Ovary (tissue), 7 donors: ENCODE measurements at regions not wholly inside any gene's neighbourhood (a gene's known extent, or its start where the extent isn't known, plus 50 kb on each side); places are given as distances from the start of the nearest gene placed in this dataset.

Experiments
- DNase-seq, 5 donors: peaks; one replicate each; pipeline ENCODE4 v3.0.0-alpha.2; 2019 to 2020
- H3K27ac ChIP-seq, 2 donors: fragments of 200-600 bp; one replicate each; pipeline versions ENCODE4 v1.5.1 to v1.8.0; 2019 to 2022
- H3K27me3 ChIP-seq: fragments of 200-600 bp; one replicate; pipeline ENCODE4 v1.8.0; 2022
- H3K36me3 ChIP-seq: fragments of 200-600 bp; sonication (generic); one replicate; pipeline ENCODE4 v1.5.1; 2019
- H3K4me1 ChIP-seq: one replicate; pipeline ENCODE4 v1.8.1; 2013; ENCODE audit warnings: mild to moderate bottlenecking, moderate library complexity; ENCODE audit not compliant: insufficient read depth
- H3K4me3 ChIP-seq: fragments of 200-600 bp; sonication (generic); one replicate; pipeline ENCODE4 v1.5.1; 2017
- H3K9me3 ChIP-seq, 2 donors: fragments of 200-600 bp in 1 of 2; sonication (generic) in 1 of 2; one replicate each; pipeline versions ENCODE4 v1.5.1 to v1.8.1; 2013 to 2019; ENCODE audit warnings: mild to moderate bottlenecking in 1 of 2, moderate library complexity in 1 of 2
- CTCF ChIP-seq, 3 donors: fragments of 450-650 bp in 2 of 3; fragments of 200-600 bp in 1 of 3; IDR thresholded peaks; one replicate each; pipeline versions ENCODE4 v1.5.1 to v1.8.0; 2016 to 2022; ENCODE audit warnings: antibody characterized with exemption in 3 of 3, mild to moderate bottlenecking in 1 of 3
- EP300 ChIP-seq: sonication (generic); formaldehyde crosslinking; IDR thresholded peaks from one replicate; pipeline ENCODE4 v1.6.1; 2017; ENCODE audit warnings: antibody characterized with exemption
- POLR2A ChIP-seq: fragments of 450-650 bp; IDR thresholded peaks from one replicate; pipeline ENCODE4 v1.6.1; 2017; ENCODE audit warnings: antibody characterized with exemption, mild to moderate bottlenecking, moderate library complexity
- WGBS, 3 donors: extraction: QIAGEN DNeasy Blood & Tissue Kit in 1 of 3; methylation state at CpG; one replicate each; pipeline versions ENCODE4 v1.1.5 to v1.1.7; 2013 to 2017; 5-methylcytosine and 5-hydroxymethylcytosine counted together
- intact Hi-C, 4 donors: fragments of 100-400 bp; cut with DNase I; formaldehyde crosslinking; loops; one replicate each; pipeline versions ENCODE4 v1.11.0 to v1.15.1; 2022 to 2023
- donor health status: DM: no; HTN: no; CAD: no; lungs with moderate emphysema.
- donor health status: DM: no; HTN: no; CAD: no.
- donor health status: Bipolar disorder and iron deficiency.
- donor health status: DM: no; HTN: no; CAD: no.
- donor health status: DM: yes; HTN: yes; CAD: no.

- 61 to 67% (median 64%) methylated on average over 12 of the region's 12 CpGs for WGBS, 3 donors
Measured at GRCh38 chr5:125376059-125376641, 629.7 kb upstream of the ZNF608 start.

GRCh38 chr5:125377141-125377540 is 630.7 kb upstream of the ZNF608 start:
- intact Hi-C loops = no loop called here
- Histone ChIP-seq H3K27me3 (no peaks in the 10 kb centered on the region), H3K36me3 (no peaks in the 10 kb centered on the region), H3K9me3 (no peaks in the 10 kb centered on the region), H3K4me3 (no peak overlapping the region), H3K4me1 (no peaks in the 10 kb centered on the region), H3K27ac (no peak overlapping the region)
- 93 to 97% (median 97%) methylated on average over 1 of the region's 1 CpG for WGBS, 3 donors
- DNase-seq = no peak
- no peak for TF ChIP-seq EP300
- no peak for TF ChIP-seq CTCF (IDR thresholded peaks at IDR 0.05)
- no peak for TF ChIP-seq POLR2A

More at GRCh38 chr5:125376059-125376641, 629.7 kb upstream of the ZNF608 start:
- Histone ChIP-seq H3K9me3 (no peaks in the 10 kb centered on the region), H3K27ac (no peak overlapping the region), H3K36me3 (no peaks in the 10 kb centered on the region), H3K4me1 (no peaks in the 10 kb centered on the region), H3K4me3 (no peak overlapping the region), H3K27me3 (no peaks in the 10 kb centered on the region)
- intact Hi-C loops = no loop called here
- DNase-seq = no peak
- TF ChIP-seq POLR2A (no peak), EP300 (no peak), CTCF (IDR thresholded peaks at IDR 0.05) (no peak)

DNA sequence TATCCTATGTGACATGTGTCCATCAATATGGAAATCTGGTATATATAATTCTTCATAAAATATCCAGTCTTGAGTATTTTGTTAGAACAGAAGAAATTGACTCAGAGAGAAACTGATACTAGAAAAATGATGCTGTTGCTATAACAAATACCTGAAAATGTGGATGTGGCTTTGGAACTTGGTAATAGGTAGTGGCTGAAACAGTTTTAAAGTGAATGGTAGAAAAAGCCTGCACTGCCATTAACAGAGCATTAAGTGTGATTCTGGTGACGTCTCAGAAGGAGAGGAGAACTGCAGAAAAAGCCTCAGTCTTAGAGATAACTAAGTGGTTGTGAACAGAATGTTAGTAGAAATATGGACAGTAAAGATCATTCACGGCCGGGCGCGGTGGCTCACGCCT is 634.9 kb upstream of the ZNF608 start:
- no peak for DNase-seq
- TF ChIP-seq EP300 (no peak), CTCF (IDR thresholded peaks at IDR 0.05) (no peak), POLR2A (no peak)
- no peak overlapping the region for H3K4me3 ChIP-seq
- no peaks in the 10 kb centered on the region for H3K9me3 ChIP-seq
- H3K36me3 ChIP-seq = no peaks in the 10 kb centered on the region
- no peak overlapping the region for H3K27ac ChIP-seq
- intact Hi-C loops = no loop called here
- no peaks in the 10 kb centered on the region for H3K27me3 ChIP-seq
- 85 to 98% (median 96%) methylated on average over 6 of the region's 6 CpGs for WGBS, 3 donors
- H3K4me1 ChIP-seq = no peaks in the 10 kb centered on the region

GRCh38 chr5:125384071-125384470 is 637.6 kb upstream of the ZNF608 start:
- no peak for DNase-seq
- Histone ChIP-seq H3K27ac (no peak overlapping the region), H3K36me3 (no peaks in the 10 kb centered on the region), H3K27me3 (no peaks in the 10 kb centered on the region), H3K9me3 (no peaks in the 10 kb centered on the region), H3K4me1 (no peaks in the 10 kb centered on the region), H3K4me3 (no peak overlapping the region)
- intact Hi-C loops = no loop called here
- WGBS, 3 donors = 94 to 100% (median 95%) methylated on average over 1 of the region's 1 CpG
- TF ChIP-seq CTCF (IDR thresholded peaks at IDR 0.05) = no peak
- TF ChIP-seq EP300 = no peak
- no peak for TF ChIP-seq POLR2A
